H9 (cell line): ENCODE measurements at regions not wholly inside any gene's neighbourhood (a gene's known extent, or its start where the extent isn't known, plus 50 kb on each side); places are given as distances from the start of the nearest gene placed in this dataset.

Experiments
- DNase-seq: peaks from one replicate; pipeline ENCODE4 v3.0.0-alpha.2; 2017
- H2AFZ ChIP-seq: one replicate; pipeline ENCODE4 v1.6.1; 2013; ENCODE audit warnings: mild to moderate bottlenecking, low read length, control low read depth, moderate library complexity
- H2AK5ac ChIP-seq: 2 replicates; pipeline ENCODE4 v1.6.1; 2013; ENCODE audit warnings: low read length, control low read depth, mixed read lengths; ENCODE audit not compliant: insufficient read length
- H2BK120ac ChIP-seq: one replicate; pipeline ENCODE4 v1.6.1; 2013; ENCODE audit warnings: low read depth, mild to moderate bottlenecking, low read length, control low read depth, inconsistent platforms; ENCODE audit not compliant: poor library complexity, severe bottlenecking
- H2BK12ac ChIP-seq: 2 replicates; pipeline ENCODE4 v1.6.1; 2013; ENCODE audit warnings: low read length, control low read depth, mixed read lengths, low read depth; ENCODE audit not compliant: insufficient read length
- H2BK15ac ChIP-seq: 2 replicates; pipeline ENCODE4 v1.6.1; 2013; ENCODE audit warnings: low read depth, low read length, control low read depth
- H2BK20ac ChIP-seq: one replicate; pipeline ENCODE4 v1.6.1; 2013; ENCODE audit warnings: low read depth, mild to moderate bottlenecking, low read length, control low read depth, inconsistent platforms; ENCODE audit not compliant: poor library complexity, severe bottlenecking
- H2BK5ac ChIP-seq: 2 replicates; pipeline ENCODE4 v1.6.1; 2013; ENCODE audit warnings: low read length, control low read depth, mixed read lengths; ENCODE audit not compliant: insufficient read length
- H3K14ac ChIP-seq: 2 replicates; pipeline ENCODE4 v1.6.1; 2013; ENCODE audit warnings: low read length, control low read depth; ENCODE audit not compliant: insufficient read depth
- H3K18ac ChIP-seq: 2 replicates; pipeline ENCODE4 v1.6.1; 2013; ENCODE audit warnings: low read depth, mild to moderate bottlenecking, mixed read lengths, low read length, control low read depth; ENCODE audit not compliant: insufficient read length
- H3K23ac ChIP-seq: 2 replicates; pipeline ENCODE4 v1.6.1; 2013; ENCODE audit warnings: low read length, control low read depth, mixed read lengths, low read depth; ENCODE audit not compliant: insufficient read length
- H3K23me2 ChIP-seq: 2 replicates; pipeline ENCODE4 v1.6.1; 2013; ENCODE audit warnings: low read depth, mild to moderate bottlenecking, mixed read lengths, low read length, control low read depth; ENCODE audit not compliant: insufficient read length, poor library complexity, severe bottlenecking
- H3K27ac ChIP-seq: 2 replicates; pipeline ENCODE4 v1.5.1; 2013; ENCODE audit warnings: low read length, control low read depth, mixed read lengths, low read depth; ENCODE audit not compliant: insufficient read length
- H3K27me3 ChIP-seq: 2 replicates; pipeline ENCODE4 v1.6.1; 2013; ENCODE audit warnings: low read length, control low read depth, inconsistent platforms; ENCODE audit not compliant: insufficient read depth
- H3K4ac ChIP-seq: 2 replicates; pipeline ENCODE4 v1.6.1; 2013; ENCODE audit warnings: low read depth, mild to moderate bottlenecking, control low read depth, inconsistent platforms, low read length, moderate library complexity
- H3K4me1 ChIP-seq: 2 replicates; pipeline ENCODE4 v1.6.1; 2013; ENCODE audit warnings: low read length, control low read depth, inconsistent platforms; ENCODE audit not compliant: insufficient read depth
- H3K4me2 ChIP-seq: 2 replicates; pipeline ENCODE4 v1.6.1; 2013; ENCODE audit warnings: low read length, control low read depth, mixed read lengths; ENCODE audit not compliant: insufficient read length, insufficient read depth
- H3K56ac ChIP-seq: 2 replicates; pipeline ENCODE4 v1.6.1; 2013; ENCODE audit warnings: low read depth, mild to moderate bottlenecking, mixed read lengths, low read length, control low read depth; ENCODE audit not compliant: insufficient read length
- H3K79me1 ChIP-seq: 2 replicates; pipeline ENCODE4 v1.6.1; 2013; ENCODE audit warnings: low read depth, mild to moderate bottlenecking, moderate library complexity, low read length, control low read depth, inconsistent platforms; ENCODE audit not compliant: insufficient read depth, poor library complexity, severe bottlenecking
- H3K79me2 ChIP-seq: 2 replicates; pipeline ENCODE4 v1.6.1; 2013; ENCODE audit warnings: low read length, control low read depth, inconsistent platforms; ENCODE audit not compliant: insufficient read depth
- H3K9ac ChIP-seq: 2 replicates; pipeline ENCODE4 v1.6.1; 2013; ENCODE audit warnings: low read length, control low read depth, mixed read lengths; ENCODE audit not compliant: insufficient read length; ENCODE audit errors: extremely low read depth
- H3K9me3 ChIP-seq: one replicate; pipeline ENCODE4 v1.6.1; 2013; ENCODE audit warnings: low read depth, low read length, inconsistent platforms; ENCODE audit not compliant: control insufficient read depth
- H3T11ph ChIP-seq: one replicate; pipeline ENCODE4 v1.6.1; 2013; ENCODE audit warnings: mild to moderate bottlenecking, low read length, control low read depth, inconsistent platforms
- H4K20me1 ChIP-seq: one replicate; pipeline ENCODE4 v1.6.1; 2013; ENCODE audit not compliant: control insufficient read depth, insufficient read length, insufficient read depth
- H4K5ac ChIP-seq: 2 replicates; pipeline ENCODE4 v1.6.1; 2013; ENCODE audit warnings: low read depth, mild to moderate bottlenecking, mixed read lengths, low read length, control low read depth; ENCODE audit not compliant: insufficient read length
- H4K8ac ChIP-seq: replicated peaks from 2 replicates; pipeline ENCODE4 v1.6.1; 2013; ENCODE audit warnings: low read length, control low read depth, mixed read lengths, low read depth; ENCODE audit not compliant: insufficient read length
- H4K91ac ChIP-seq: 2 replicates; pipeline ENCODE4 v1.6.1; 2013; ENCODE audit warnings: low read depth, mild to moderate bottlenecking, moderate library complexity, mixed read lengths, low read length, control low read depth; ENCODE audit not compliant: insufficient read length
- H3K27ac Mint-ChIP-seq, 3 experiments: 2 replicates in 2 of 3; 3 replicates in 1 of 3; pipeline ENCODE4 v1.8.0; 2020 to 2021; ENCODE audit warnings: mixed read lengths in 3 of 3, mild to moderate bottlenecking in 1 of 3, moderate library complexity in 1 of 3
- H3K27me3 Mint-ChIP-seq: 2 replicates; pipeline ENCODE4 v1.8.0; 2021; ENCODE audit warnings: low read depth, mild to moderate bottlenecking, moderate library complexity, mixed read lengths
- H3K36me3 Mint-ChIP-seq, 3 experiments: 2 replicates in 2 of 3; 3 replicates in 1 of 3; pipeline ENCODE4 v1.8.0; 2020 to 2021; ENCODE audit warnings: low read depth in 3 of 3, mixed read lengths in 3 of 3; ENCODE audit not compliant: insufficient read depth in 1 of 3
- H3K4me1 Mint-ChIP-seq, 2 experiments: 2 replicates each; pipeline ENCODE4 v1.8.0; 2020; ENCODE audit warnings: mixed read lengths in 2 of 2
- H3K4me3 Mint-ChIP-seq, 2 experiments: 2 replicates in 1 of 2; 3 replicates in 1 of 2; pipeline ENCODE4 v1.8.0; 2020 to 2021; ENCODE audit warnings: mild to moderate bottlenecking in 2 of 2, mixed read lengths in 2 of 2, moderate library complexity in 1 of 2
- H3K9me3 Mint-ChIP-seq, 2 experiments: 2 replicates in 1 of 2; 3 replicates in 1 of 2; pipeline ENCODE4 v1.8.0; 2020; ENCODE audit warnings: mild to moderate bottlenecking in 2 of 2, mixed read lengths in 2 of 2, moderate library complexity in 1 of 2
- CTCF ChIP-seq: fragments of 200-600 bp; sonication (generic); conservative IDR thresholded peaks from 3 replicates; pipeline ENCODE4 v1.8.0; 2021; ENCODE audit warnings: antibody characterized with exemption, mild to moderate bottlenecking
- WGBS: extraction: QIAGEN DNeasy Blood & Tissue Kit; methylation state at CpG from one replicate; pipeline ENCODE4 v1.1.7; 2013; ENCODE audit warnings: missing lambda C conversion rate, low lambda C conversion rate, mixed read lengths; ENCODE audit not compliant: insufficient read length; ENCODE audit errors: extremely low coverage; 5-methylcytosine and 5-hydroxymethylcytosine counted together

DNA sequence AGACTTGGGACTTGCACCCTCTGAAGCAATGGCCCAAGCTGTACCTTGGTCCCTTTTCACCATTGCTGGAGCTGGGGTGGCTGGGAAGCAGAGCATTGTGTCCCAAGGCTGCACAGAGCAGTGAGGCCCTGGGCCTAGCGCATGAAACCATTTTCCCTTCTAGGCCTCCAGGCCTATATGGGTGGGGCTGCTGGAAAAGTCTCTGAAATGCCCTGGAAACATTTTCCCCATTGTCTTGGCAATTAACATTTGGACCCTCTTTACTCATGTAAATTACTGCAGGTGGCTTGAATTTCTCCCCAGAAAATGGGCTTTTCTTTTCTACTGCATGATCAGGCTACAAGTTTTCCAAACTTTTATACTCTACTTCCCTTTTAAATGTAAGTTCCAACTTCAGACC lies 510.5 kb downstream of the SLITRK6 start:
- no peak overlapping the region for H3T11ph ChIP-seq
- H3K14ac ChIP-seq = no peak overlapping the region
- H3K27ac ChIP-seq = no peak overlapping the region
- H2AK5ac ChIP-seq = no peak overlapping the region
- H2BK120ac ChIP-seq = no peak overlapping the region
- no peaks in the 10 kb centered on the region for H3K36me3 Mint-ChIP-seq
- H4K5ac ChIP-seq = peak overlapping the region; percentile 8
- H3K4me1 Mint-ChIP-seq = peaks cover 11 to 19% of the 10 kb centered on the region in 2 experiments
- H3K27ac Mint-ChIP-seq = no peak overlapping the region; a peak in 2 of 7 replicates
- no peaks in the 10 kb centered on the region for H3K23me2 ChIP-seq
- no peak overlapping the region for H3K56ac ChIP-seq
- no peak overlapping the region for H2BK20ac ChIP-seq
- no peaks in the 10 kb centered on the region for H3K79me1 ChIP-seq
- no peaks in the 10 kb centered on the region for H3K9me3 ChIP-seq
- H3K4me2 ChIP-seq = no peak overlapping the region
- H2AFZ ChIP-seq = no peak overlapping the region
- no peak overlapping the region for H2BK15ac ChIP-seq
- no peak overlapping the region for H3K9ac ChIP-seq
- H4K8ac ChIP-seq = no peak overlapping the region
- H3K23ac ChIP-seq = no peak overlapping the region
- no peak overlapping the region for H3K4me3 Mint-ChIP-seq
- H3K27me3 Mint-ChIP-seq = no peaks in the 10 kb centered on the region
- no peak overlapping the region for H3K4ac ChIP-seq
- no peak for TF ChIP-seq CTCF
- H3K79me2 ChIP-seq = no peaks in the 10 kb centered on the region
- H3K18ac ChIP-seq = no peak overlapping the region
- DNase-seq = no peak
- H2BK12ac ChIP-seq = no peak overlapping the region
- no peaks in the 10 kb centered on the region for H3K27me3 ChIP-seq
- no peak overlapping the region for H2BK5ac ChIP-seq
- no peaks in the 10 kb centered on the region for H4K20me1 ChIP-seq
- no CpG with 5 or more reads among the region's 1 CpG for WGBS
- no peak overlapping the region for H4K91ac ChIP-seq
- no peaks in the 10 kb centered on the region for H3K9me3 Mint-ChIP-seq
- H3K4me1 ChIP-seq = no peaks in the 10 kb centered on the region; the same call in 1 of the 2 replicates
